ENCODE measurements at regions not wholly inside any gene's neighbourhood (a gene's known extent, or its start where the extent isn't known, plus 50 kb on each side); places are given as distances from the start of the nearest gene placed in this dataset.
"Not testable (repeated sequence)": the region's sequence is repeated elsewhere in the genome, so short reads cannot be mapped to it uniquely, and the experiment has no call there.

- no peak for DNase-seq
Observed at GRCh38 chr3:35216501-35217266, 422.6 kb upstream of the ARPP21 start.

DNA sequence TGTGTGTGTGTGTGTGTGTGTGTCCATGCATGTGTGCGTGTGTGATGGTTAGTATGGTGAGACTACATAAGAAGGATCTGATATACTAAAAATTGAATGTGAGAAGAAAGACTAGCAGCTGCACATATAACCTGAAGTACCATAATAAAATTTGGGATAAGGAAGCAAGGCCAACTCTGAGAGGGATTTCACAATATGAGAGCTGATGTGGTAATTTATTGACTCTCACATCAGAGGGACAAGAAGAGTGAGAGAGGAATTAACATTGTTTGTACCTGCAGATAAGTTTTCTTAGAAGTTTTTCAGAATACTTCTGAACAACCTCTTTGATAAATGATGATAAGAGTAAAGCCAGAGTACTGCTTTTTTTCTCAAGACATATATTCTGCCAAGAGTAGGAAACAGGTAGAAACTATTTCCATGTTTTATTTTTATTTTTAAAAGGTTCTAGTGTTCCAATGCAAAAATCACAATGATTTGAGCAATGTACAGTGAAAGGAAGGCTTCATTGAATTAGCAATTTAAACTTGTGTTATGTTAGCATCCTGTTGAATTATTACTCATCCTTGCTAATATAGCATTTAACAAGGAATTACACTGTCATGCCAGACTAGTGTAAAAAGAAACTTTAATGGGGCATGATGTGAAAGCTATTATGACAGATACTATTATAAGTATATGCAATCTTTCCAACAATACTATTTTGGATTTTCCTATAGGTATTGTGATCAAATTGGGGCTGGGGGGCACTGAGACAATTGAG, 415.5 kb upstream of the ARPP21 start:
- DNase-seq = no peak

- DNase-seq = no peak
Observed at GRCh38 chr3:35224565-35225295, 414.6 kb upstream of the ARPP21 start.

DNA sequence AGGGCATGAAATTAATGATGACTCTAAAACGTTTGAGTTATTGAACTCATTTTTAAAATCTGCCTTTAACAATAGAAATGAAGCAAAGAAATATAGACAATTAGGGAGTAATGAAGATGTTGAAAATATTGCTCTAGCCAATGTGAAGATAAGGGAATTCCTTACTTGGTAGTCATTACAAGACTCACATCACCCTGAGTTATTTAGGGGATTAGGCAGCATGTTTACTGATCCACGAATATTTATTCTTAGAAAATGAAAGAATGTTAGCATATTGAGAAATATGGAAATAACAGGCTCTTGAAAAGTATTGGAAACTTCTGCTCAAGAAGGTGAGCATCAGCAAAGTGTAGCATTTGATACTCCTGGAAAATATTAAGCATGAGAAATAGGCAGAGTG, 398.1 kb upstream of the ARPP21 start:
- no peak for DNase-seq

GRCh38 chr3:35254917-35255316, 384.4 kb upstream of the ARPP21 start:
- DNase-seq = peak; percentile 65

DNA sequence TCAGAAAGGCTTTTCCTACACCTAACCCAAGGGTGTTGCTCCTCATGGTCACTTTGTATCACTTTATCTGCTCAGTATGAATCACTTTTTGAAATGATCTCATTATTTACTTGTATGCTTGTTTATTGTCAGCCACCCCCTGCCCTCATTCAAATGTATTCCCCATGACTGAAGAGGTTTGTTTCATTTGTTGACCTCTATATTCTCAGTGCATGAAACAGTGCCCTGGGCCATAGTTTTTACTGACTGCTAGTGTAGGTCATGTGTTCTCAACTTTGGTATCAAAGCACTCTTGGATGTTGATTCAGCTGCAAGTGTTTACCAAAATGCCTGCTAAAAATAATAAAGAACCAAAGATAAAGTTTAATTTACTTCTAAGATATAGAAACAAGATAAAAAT, 381.7 kb upstream of the ARPP21 start:
- no peak for DNase-seq

GRCh38 chr3:35262406-35262805, 376.9 kb upstream of the ARPP21 start:
- DNase-seq = no peak

GRCh38 chr3:35263477-35263876, 375.8 kb upstream of the ARPP21 start:
- no peak for DNase-seq

DNA sequence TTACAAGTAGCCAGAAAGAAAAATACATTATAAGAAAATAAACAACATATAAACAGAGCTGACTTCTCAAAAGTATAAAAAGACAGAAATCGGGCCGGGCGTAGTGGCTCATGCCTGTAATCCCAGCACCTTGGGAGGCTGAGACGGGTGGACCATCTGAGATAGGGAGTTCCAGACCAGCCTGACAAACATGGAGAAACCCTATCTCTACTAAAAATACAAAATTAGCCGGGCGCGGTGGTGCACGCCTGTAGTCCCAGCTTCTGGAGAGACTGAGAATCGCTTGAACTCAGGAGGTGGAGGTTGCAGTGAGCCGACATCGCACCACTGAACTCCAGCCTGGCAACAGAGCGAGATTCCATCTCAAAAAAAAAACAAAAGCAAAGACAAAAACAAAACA, 373.3 kb upstream of the ARPP21 start:
- not testable (repeated sequence) for DNase-seq

DNA sequence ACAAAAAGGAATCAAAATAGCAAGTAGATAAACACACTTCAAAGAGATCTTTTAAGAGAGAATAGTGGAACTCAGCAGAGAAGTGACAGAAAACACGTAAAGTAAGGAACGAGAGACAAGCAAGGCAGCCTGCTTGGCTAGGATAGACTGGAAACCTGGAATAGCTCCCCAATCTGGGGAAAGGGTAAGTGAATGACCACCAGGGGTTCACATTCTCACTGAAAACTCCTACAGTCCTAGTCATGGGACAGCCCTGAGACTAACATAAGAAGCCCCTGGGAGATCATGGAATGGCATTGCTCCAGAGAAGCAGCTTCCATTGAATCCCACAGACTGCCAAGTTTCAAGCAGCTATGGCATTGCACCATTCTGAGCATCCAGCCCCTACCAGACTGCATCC, 363.6 kb upstream of the ARPP21 start:
- DNase-seq = no peak

GRCh38 chr3:35276568-35276967, 362.8 kb upstream of the ARPP21 start:
- no peak for DNase-seq

GRCh38 chr3:35291471-35292236, 347.7 kb upstream of the ARPP21 start:
- DNase-seq = no peak

- no peak for DNase-seq
Observed at GRCh38 chr3:35292568-35292967, 346.8 kb upstream of the ARPP21 start.

DNA sequence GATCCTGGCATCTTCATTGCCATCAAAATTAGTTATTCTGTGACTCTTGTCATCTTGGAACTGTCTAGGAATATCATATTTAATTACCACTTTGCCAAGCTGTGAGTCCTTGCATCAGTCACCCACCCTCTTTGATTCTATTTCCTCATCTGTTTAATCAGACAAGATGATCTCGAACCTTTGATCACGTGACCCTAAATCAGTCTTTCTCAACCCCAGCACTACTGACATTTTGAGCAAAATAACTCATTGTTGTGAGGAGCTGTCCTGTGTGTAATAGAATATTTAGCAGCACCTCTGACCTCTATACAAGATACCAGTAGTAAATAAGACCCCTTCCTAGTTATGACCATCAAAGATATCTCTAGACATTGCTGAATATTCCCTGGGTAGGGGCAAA, 343.4 kb upstream of the ARPP21 start:
- DNase-seq = no peak

GRCh38 chr3:35296533-35296932, 342.8 kb upstream of the ARPP21 start:
- DNase-seq = peak; percentile 3

GRCh38 chr3:35296944-35297343, 342.4 kb upstream of the ARPP21 start:
- not testable (repeated sequence) for DNase-seq

DNA sequence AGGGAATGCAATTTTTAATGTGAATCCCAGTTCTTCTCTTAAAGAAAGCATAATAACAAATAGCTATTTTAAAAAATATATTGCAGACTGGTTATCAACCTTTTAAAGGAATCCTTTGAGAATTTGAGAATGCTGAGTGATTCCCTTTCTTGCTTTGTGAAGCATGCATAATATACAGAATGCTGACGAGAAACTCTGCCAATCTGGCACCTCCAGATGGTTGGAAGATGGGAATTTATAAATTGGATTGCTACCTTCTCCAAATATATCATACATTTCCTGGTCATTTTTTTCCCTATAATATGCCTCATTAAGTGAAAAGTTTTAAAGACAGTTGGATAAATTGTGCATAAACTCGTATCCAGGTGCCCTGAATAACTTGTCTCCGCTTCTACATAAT, 333.9 kb upstream of the ARPP21 start:
- peak; percentile 80 for DNase-seq

- DNase-seq = peak; percentile 12
Observed at GRCh38 chr3:35307296-35307695, 332.0 kb upstream of the ARPP21 start.

DNA sequence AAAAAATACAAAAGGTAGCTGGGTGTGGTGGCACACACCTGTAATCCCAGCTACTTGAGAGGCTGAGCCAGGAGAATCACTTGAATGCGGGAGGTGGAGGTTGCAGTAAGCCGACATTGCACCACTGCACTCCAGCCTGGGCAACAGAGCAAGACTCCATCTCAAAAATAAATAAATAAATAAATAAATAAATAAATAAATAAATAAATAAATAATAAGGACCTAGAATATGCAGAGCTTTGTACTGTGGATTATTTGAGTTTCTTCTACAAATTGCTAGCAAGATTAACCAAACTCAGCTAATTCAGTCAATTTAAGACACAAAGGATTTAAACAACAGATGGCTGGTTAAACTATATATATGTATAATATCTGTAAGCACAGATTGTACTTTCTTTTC, 322.5 kb upstream of the ARPP21 start:
- not testable (repeated sequence) for DNase-seq

DNA sequence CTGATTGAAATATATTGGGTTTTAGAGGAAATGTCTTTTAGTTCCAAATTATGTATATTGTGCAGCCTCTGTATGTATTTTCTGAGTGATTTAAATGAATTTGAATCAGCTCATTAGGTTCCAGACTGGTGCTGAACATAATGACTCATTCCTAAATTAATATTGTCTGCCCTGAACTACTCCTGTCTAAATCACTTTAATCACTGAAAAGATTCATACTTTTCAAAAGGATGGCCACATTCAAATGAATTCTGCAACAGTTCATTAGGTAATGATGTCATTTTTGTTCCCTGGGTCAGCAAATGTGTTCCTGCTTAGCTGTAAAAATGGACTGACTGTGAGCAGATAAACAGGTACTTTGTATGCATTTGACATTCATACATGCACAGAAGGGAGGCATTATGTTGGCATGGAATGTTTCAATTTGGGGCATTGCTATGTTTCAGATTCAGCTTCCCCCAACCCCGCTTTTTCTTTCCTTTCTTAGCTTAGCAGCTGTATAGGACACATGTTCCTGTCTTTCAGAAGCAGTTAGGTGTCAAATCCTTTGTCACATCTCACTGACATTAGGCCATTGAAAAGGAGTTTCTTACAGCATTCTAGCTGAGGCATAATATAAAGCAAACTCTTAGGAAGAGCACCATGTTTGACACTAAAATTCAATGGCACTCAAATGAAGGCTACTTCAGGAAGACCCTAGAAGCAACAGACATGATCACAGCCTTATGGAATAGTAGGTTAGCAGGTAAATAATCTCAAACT, 318.5 kb upstream of the ARPP21 start:
- DNase-seq = no peak

DNA sequence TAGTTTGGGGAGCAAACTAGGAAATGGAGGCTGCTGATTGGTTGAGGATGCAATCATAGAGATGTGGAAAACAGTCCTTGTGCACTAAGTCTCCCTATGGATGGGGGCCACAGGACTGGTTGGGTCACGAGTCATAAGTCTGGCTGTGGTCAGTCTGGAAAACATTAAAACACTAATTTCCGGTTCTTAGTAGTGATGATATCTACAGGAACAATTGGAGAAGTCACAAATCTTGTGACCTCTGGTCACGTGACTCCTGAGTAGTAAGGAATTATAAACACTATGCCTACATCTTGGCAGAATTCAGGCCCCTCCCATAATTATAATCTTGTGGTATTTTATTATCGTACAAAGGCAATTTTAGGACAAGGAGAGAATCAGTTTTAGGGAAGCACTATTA, 317.3 kb upstream of the ARPP21 start:
- DNase-seq = no peak

- no peak for DNase-seq
Observed at GRCh38 chr3:35335703-35336102, 303.6 kb upstream of the ARPP21 start.

All from NCI-H2171 treated with DMSO at 0.1 percent for 48 hours (cell line).